HG02938 (cell line): ENCODE measurements at regions not wholly inside any gene's neighbourhood (a gene's known extent, or its start where the extent isn't known, plus 50 kb on each side); places are given as distances from the start of the nearest gene placed in this dataset.
"Not testable (repeated sequence)": the region's sequence is repeated elsewhere in the genome, so short reads cannot be mapped to it uniquely, and the experiment has no call there.

Experiments
- ATAC-seq: cut with Tn5 transposase; IDR thresholded peaks from one replicate; pipeline ENCODE4 v1.9.1; 2021; ENCODE audit warnings: mild to moderate bottlenecking, moderate library complexity; ENCODE audit not compliant: unreplicated experiment

- ATAC-seq: no peak
These were observed 50.8 kb upstream of the CPOX start for GRCh38 chr3:98644168-98644567.

GRCh38 chr3:98645039-98645438 lies 51.6 kb upstream of the CPOX start:
- ATAC-seq: no peak

- ATAC-seq: no peak
These were observed 53.3 kb upstream of the CPOX start for GRCh38 chr3:98646680-98647079.

- no peak for ATAC-seq
These were observed 53.8 kb upstream of the CPOX start for GRCh38 chr3:98647197-98647596.

- no peak for ATAC-seq
These were observed 57.8 kb upstream of the CPOX start for GRCh38 chr3:98650971-98651779.

- ATAC-seq: no peak
These were observed 58.3 kb upstream of the CPOX start for GRCh38 chr3:98651780-98652077.

GRCh38 chr3:98655666-98656065 lies 62.3 kb upstream of the CPOX start:
- no peak for ATAC-seq

GRCh38 chr3:98657457-98657856 lies 64.0 kb upstream of the CPOX start:
- ATAC-seq: peak; percentile 88

- ATAC-seq: no peak
These were observed 69.3 kb upstream of the CPOX start for GRCh38 chr3:98662699-98663098.

- no peak for ATAC-seq
These were observed 76.6 kb upstream of the CPOX start for GRCh38 chr3:98670020-98670419.

- ATAC-seq: no peak
These were observed 83.2 kb upstream of the ST3GAL6 start for GRCh38 chr3:98679986-98680385.

GRCh38 chr3:98680723-98681122 lies 82.4 kb upstream of the ST3GAL6 start:
- no peak for ATAC-seq

GRCh38 chr3:98681486-98681885 lies 81.7 kb upstream of the ST3GAL6 start:
- ATAC-seq: no peak

- ATAC-seq: not testable (repeated sequence)
These were observed 80.7 kb upstream of the ST3GAL6 start for GRCh38 chr3:98682391-98682790.

- no peak for ATAC-seq
These were observed 74.8 kb upstream of the ST3GAL6 start for GRCh38 chr3:98688363-98688762.

- ATAC-seq: no peak
These were observed 72.3 kb upstream of the ST3GAL6 start for GRCh38 chr3:98690876-98691275.

GRCh38 chr3:98691897-98692296 lies 71.2 kb upstream of the ST3GAL6 start:
- no peak for ATAC-seq

GRCh38 chr3:98692787-98693473 lies 70.2 kb upstream of the ST3GAL6 start:
- no peak for ATAC-seq

- ATAC-seq: no peak
These were observed 67.3 kb upstream of the ST3GAL6 start for GRCh38 chr3:98695796-98696195.

GRCh38 chr3:98696296-98696695 lies 66.8 kb upstream of the ST3GAL6 start:
- ATAC-seq: not testable (repeated sequence)

GRCh38 chr3:98697225-98697624 lies 65.9 kb upstream of the ST3GAL6 start:
- no peak for ATAC-seq

GRCh38 chr3:98699132-98699531 lies 64.0 kb upstream of the ST3GAL6 start:
- ATAC-seq: no peak
